ENCODE measurements at regions not wholly inside any gene's neighbourhood (a gene's known extent, or its start where the extent isn't known, plus 50 kb on each side); places are given as distances from the start of the nearest gene placed in this dataset.

- no peak for DNase-seq (ENCODE audit: extremely low read depth, low read depth)
Measured at GRCh38 chr13:39856714-39857113, 201.3 kb downstream of the COG6 start.

GRCh38 chr13:39858794-39859193, 203.3 kb downstream of the COG6 start:
- DNase-seq (ENCODE audit: extremely low read depth, low read depth) = no peak

DNA sequence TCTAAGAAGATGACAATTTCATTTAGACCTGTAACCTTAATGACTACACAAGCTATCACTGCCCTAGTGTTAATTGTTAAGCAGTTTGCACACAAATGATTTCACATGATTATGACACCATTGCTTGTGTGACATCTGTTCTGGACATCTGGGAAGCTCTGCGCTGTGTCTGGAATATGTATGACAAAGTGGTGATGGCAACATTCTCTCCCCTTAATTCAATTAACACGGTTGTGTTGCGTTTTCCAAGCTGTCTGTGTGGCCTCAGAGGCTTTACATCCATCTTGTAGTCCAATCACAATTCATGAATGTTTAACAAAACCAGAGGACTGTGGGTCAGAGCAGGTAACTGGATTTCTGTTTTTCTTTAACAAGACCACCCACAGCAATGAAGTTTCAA, 204.4 kb downstream of the COG6 start:
- no peak for DNase-seq (ENCODE audit: extremely low read depth, low read depth)

DNA sequence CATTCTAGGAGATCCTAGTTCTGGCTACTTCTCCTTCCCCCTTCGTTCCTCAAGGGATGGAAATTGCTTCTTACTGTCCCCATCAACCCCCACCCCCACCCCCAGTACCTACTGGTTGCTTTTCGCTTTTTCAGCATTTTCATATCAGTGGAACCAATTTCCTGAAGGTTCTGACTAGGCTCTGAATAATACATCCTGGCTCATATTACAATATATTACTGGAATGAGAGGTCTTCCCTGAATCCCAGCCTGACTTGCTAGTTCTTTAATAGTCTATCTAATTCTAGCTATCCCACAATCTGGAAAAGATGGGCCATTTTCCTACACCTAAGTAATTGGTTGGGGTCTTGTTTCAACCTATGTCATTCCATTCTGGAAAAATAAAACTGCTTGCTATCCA, 207.4 kb downstream of the COG6 start:
- no peak for DNase-seq (ENCODE audit: extremely low read depth, low read depth)

- no peak for DNase-seq (ENCODE audit: extremely low read depth, low read depth)
Measured at GRCh38 chr13:39864221-39864620, 208.8 kb downstream of the COG6 start.

- DNase-seq (ENCODE audit: extremely low read depth, low read depth) = no peak
Measured at GRCh38 chr13:39866722-39867121, 211.3 kb downstream of the COG6 start.

DNA sequence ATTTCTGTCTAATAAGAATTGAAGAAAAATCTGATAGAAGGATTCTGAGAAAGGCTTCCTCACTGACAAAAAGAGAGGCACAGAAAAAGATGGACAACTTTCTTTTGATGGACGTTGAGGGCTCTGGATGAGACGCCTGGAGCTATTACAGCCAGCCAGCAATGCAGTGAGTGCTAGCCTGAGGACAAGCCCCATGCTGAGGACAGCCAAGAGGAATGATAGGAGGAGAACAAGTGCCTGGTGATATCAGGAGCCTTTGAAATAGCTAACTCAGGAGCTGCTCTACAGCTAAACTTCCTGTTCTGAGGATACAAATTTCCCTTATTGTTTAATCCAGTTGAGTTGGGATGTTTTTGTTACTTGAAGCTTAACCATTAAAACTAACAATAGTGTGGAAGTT, 212.3 kb downstream of the COG6 start:
- no peak for DNase-seq (ENCODE audit: extremely low read depth, low read depth)

DNA sequence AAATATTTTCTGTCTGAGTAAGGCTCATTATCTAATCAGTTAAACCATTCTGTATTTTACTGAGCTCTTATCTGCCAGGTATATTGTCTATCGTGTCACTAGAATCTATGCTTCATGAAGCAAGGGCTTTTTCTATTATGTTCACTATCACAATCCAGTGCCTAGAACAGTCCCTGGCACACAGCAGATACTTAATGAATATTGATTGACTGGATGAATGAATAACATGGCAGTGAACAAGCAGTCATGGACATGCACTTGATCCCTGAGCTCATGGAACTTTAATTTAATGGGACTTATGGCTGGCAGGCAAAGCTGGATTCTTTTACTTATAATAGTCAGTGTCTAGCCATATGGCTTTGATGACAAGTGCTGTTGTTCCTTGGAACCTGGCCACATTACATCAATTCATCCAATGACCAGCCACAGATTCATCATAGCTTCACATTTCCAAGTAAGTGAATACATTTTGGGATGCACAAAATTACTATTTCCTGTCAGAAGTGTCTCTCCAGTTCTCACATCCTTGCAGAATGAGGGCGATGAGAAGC, 214.8 kb downstream of the COG6 start:
- DNase-seq (ENCODE audit: extremely low read depth, low read depth) = no peak

GRCh38 chr13:39874331-39875053, 219.0 kb downstream of the COG6 start:
- DNase-seq (ENCODE audit: extremely low read depth, low read depth) = no peak

DNA sequence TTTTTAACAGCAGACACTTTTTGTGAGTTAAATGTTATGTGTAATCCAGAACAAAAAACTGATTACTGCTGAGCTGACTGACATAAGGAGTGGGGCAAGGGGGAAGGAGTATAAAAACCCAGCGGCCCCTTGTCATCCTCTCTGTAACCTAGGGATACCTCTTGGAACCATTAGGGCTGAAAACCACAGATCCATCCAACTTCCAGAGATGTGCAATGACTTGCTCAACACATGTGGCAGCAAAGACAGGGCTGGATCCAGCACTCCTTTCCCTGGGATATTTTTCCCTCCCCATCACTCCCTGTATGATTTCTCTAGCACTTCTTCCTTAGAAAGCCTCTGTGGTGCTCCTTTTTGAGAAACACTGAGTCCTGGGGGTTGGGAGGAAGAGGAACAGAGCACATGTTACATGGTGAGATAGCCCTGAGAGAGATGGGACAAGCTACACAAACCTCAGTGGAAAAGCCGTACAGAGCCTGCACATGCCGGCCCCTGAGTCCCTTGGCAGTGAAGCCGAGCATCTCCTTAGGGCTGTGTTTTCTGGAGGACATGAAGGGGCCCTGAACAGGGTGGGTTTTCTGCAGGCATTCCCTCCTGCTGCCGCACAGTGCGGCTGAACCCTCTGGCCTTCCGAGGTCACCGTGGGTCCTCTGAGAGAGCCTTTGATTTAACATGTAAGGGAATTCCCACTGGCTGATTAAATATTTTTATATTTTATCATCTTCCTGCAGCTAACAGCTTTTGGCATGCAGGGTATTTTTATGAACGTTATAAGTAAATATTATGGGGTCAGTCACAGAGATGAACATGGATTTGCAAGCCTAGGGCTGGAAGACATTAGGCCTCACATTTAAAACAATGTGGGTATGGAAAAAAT, 219.9 kb downstream of the COG6 start:
- no peak for DNase-seq (ENCODE audit: extremely low read depth, low read depth)

DNA sequence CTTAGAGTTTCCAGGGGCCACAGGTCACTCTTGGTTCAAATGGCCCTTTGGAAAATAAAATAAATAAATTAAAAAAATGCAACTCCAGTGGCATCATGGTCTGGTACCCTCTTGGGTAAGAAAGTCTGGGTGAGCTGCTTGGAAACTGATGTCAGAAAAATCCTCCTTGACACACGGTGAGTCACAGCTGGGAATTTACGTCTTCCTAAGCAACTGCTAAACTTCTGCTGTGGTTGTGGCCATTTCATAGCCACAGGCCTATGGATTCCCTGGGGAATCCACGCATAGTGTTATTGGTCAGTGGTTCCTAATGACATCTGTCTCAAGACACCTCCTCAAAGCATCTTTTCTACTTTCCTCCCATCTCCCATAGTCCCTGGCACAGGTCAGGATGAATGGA, 220.8 kb downstream of the COG6 start:
- no peak for DNase-seq (ENCODE audit: extremely low read depth, low read depth)

DNA sequence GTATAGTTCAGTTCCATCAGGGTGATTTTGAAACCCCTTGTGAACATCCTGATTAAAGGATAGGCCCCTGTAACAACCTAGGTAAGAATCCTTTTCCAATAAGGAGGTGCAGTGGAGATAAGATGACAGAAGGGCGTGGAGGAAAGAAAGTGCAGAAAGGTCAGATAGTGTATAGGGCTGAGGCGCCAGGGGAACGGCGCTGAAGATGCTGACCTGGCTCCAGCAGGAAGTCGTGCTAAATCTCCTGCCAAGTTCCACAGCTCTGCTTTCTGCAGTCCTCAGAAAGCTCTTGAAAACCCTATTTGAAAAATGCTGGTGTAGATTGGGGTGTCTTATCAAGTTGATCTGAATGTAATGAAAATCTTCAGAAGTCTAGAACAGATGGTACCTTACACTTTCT, 221.7 kb downstream of the COG6 start:
- DNase-seq (ENCODE audit: extremely low read depth, low read depth) = no peak

GRCh38 chr13:39879286-39880035, 224.0 kb downstream of the COG6 start:
- no peak for DNase-seq (ENCODE audit: extremely low read depth, low read depth)

GRCh38 chr13:39881383-39881782, 225.9 kb downstream of the COG6 start:
- DNase-seq (ENCODE audit: extremely low read depth, low read depth) = no peak

GRCh38 chr13:39881887-39882286, 226.4 kb downstream of the COG6 start:
- no peak for DNase-seq (ENCODE audit: extremely low read depth, low read depth)

GRCh38 chr13:39884166-39884565, 228.7 kb downstream of the COG6 start:
- no peak for DNase-seq (ENCODE audit: extremely low read depth, low read depth)

DNA sequence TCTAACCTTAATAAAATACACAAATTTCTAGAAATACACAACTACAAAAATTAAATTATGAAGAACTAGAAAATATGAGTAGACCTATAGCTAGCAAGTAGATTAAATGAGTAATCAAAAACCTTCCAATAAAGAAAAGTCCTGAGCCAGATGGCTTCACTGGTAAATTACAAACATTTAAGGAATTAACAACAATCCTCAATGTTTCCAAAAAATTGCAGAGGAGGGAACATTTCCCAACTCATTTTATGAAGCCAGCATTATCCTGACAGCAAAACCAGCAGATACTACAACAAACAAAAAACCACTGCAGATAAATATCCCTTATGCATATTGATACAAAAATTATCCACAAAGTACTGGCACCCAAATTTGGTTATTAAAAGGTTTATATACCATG, 230.9 kb downstream of the COG6 start:
- DNase-seq (ENCODE audit: extremely low read depth, low read depth) = no peak

- DNase-seq (ENCODE audit: extremely low read depth, low read depth) = no peak
Measured at GRCh38 chr13:39887387-39887786, 231.9 kb downstream of the COG6 start.

DNA sequence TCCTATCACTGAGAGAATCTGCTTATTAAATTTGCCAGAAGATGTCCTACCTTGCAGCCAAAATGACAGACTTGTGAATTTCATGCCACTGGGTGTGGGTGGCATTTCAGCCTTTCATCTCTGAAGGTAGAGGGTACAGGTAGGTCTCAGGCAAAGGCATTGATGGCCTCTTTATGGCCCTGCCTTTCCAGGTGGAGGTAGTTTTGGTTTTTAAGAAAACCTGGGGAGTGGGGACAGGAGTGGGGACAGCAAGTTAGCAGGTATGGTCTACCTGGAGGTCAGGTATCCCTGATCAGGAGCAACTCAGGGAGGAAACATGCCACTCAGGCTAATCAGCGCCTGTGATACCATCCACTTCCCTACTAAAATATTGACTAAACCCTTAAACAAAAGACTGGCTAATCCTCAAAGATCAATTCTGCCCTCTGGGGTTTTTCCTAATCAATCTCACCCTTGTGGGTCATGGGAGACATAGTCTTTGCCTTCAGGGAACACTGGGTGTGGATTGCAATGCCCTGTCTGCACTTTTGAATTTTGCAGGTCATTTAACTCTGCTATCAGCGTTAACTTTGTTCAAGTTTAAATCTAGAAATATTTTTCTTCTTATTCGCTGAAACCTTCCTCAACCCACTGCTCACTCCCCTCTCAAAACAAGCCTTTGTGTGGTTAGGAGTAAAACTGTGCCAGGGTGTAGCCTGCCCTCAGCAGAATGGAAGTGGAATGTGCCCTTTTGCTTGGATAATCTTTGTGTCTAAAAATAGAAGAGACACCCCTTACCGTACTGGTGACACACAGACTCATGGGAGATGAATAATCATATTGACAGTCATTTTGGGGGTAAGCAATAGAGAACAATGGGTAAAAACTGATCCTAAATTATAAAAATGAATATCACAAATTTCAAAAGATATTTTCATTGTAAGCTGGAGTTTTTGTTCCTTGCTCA, 233.7 kb downstream of the COG6 start:
- no peak for DNase-seq (ENCODE audit: extremely low read depth, low read depth)

DNA sequence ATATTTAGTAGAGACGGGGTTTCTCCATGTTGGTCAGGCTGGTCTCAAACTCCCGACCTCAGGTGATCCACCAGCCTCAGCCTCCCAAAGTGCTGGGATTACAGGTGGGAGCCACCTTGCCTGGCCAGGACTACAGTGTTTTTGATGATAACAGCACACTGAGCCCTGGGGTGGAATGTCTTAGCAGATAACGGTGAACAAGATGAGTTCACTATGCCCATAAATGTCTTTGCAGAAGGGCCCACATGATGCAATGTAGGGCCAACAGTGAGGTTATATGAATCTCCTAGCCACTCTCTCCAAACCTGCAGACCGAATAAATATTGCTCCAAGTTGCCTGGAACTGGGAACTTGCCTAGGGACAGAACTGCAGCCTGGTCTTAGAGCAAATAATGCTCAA, 235.1 kb downstream of the COG6 start:
- no peak for DNase-seq (ENCODE audit: extremely low read depth, low read depth)
